Neural cell (in vitro differentiated cells): ENCODE measurements at regions not wholly inside any gene's neighbourhood (a gene's known extent, or its start where the extent isn't known, plus 50 kb on each side); places are given as distances from the start of the nearest gene placed in this dataset.

Experiments used
- H2AFZ ChIP-seq: fragments of 200-600, 300-800 bp; sonication (generic), shearing (Covaris generic); 2 replicates; pipeline ENCODE4 v1.6.0; 2014; ENCODE audit warnings: low read depth, mild to moderate bottlenecking, antibody characterized with exemption, low read length, moderate library complexity
- H3F3A ChIP-seq: fragments of 200-600 bp; shearing (Covaris generic); 2 replicates; pipeline ENCODE4 v1.6.1; 2016; ENCODE audit warnings: mild to moderate bottlenecking, moderate library complexity, mixed read lengths, antibody characterized with exemption, low read length; ENCODE audit not compliant: insufficient read depth, poor library complexity, severe bottlenecking
- H3K27ac ChIP-seq: fragments of 200-600, 300-800 bp; sonication (generic), shearing (Covaris generic); 2 replicates; pipeline ENCODE4 v1.5.1; 2014; ENCODE audit warnings: mild to moderate bottlenecking, low read length, moderate library complexity
- H3K27me3 ChIP-seq: fragments of 300-800, 200-600 bp; sonication (generic), shearing (Covaris generic); 2 replicates; pipeline ENCODE4 v1.6.0; 2014; ENCODE audit warnings: mild to moderate bottlenecking, low read depth, low read length, moderate library complexity; ENCODE audit not compliant: insufficient read depth
- H3K36me3 ChIP-seq: fragments of 300-800, 200-600 bp; sonication (generic), shearing (Covaris generic); 2 replicates; pipeline ENCODE4 v1.5.1; 2014; ENCODE audit warnings: mild to moderate bottlenecking, antibody characterized with exemption, low read length, moderate library complexity; ENCODE audit not compliant: insufficient read depth
- H3K4me2 ChIP-seq: fragments of 300-800, 200-600 bp; sonication (generic), shearing (Covaris generic); 2 replicates; pipeline ENCODE4 v1.6.0; 2014; ENCODE audit warnings: mild to moderate bottlenecking, low read length
- H3K4me3 ChIP-seq: fragments of 300-800, 200-600 bp; sonication (generic), shearing (Covaris generic); 2 replicates; pipeline ENCODE4 v1.5.1; 2014; ENCODE audit warnings: mild to moderate bottlenecking, low read length, moderate library complexity
- H3K79me2 ChIP-seq: fragments of 200-600 bp; shearing (Covaris generic); replicated peaks from 2 replicates; pipeline ENCODE4 v1.6.0; 2014; ENCODE audit warnings: mild to moderate bottlenecking, low read length, moderate library complexity; ENCODE audit not compliant: insufficient read depth
- H3K9ac ChIP-seq: fragments of 300-800, 200-600 bp; sonication (generic), shearing (Covaris generic); 2 replicates; pipeline ENCODE4 v1.6.1; 2016; ENCODE audit warnings: mild to moderate bottlenecking, low read length, mixed read lengths
- H3K9me2 ChIP-seq: fragments of 200-600 bp; shearing (Covaris generic); 2 replicates; pipeline ENCODE4 v1.6.1; 2016; ENCODE audit warnings: mild to moderate bottlenecking, low read length, mixed read lengths; ENCODE audit not compliant: insufficient read depth
- H3K9me3 ChIP-seq: fragments of 200-600, 300-800 bp; sonication (generic), shearing (Covaris generic); 2 replicates; pipeline ENCODE4 v1.6.1; 2016; ENCODE audit warnings: mild to moderate bottlenecking, mixed run types, low read length, moderate library complexity, mixed read lengths
- H4K20me1 ChIP-seq: fragments of 200-600 bp; shearing (Covaris generic); 2 replicates; pipeline ENCODE4 v1.6.1; 2016; ENCODE audit warnings: mild to moderate bottlenecking, mixed run types; ENCODE audit not compliant: insufficient read depth
- CTCF ChIP-seq: fragments of 450-650 bp; IDR thresholded peaks from 2 replicates; pipeline ENCODE4 v1.5.1; 2014; ENCODE audit warnings: antibody characterized with exemption, mild to moderate bottlenecking, moderate library complexity; ENCODE audit not compliant: poor library complexity, severe bottlenecking
- EP300 ChIP-seq: fragments of 450-650 bp; conservative IDR thresholded peaks from 2 replicates; pipeline ENCODE4 v1.6.1; 2014; ENCODE audit warnings: antibody characterized with exemption, mild to moderate bottlenecking, moderate library complexity; ENCODE audit not compliant: poor library complexity, severe bottlenecking
- EZH2 ChIP-seq: fragments of 200-600, 300-800 bp; shearing (Covaris generic), sonication (generic); IDR thresholded peaks from 2 replicates; pipeline ENCODE4 v1.6.1; 2014; ENCODE audit warnings: antibody characterized with exemption, low read length, borderline replicate concordance, mild to moderate bottlenecking; ENCODE audit not compliant: insufficient read depth, poor library complexity, severe bottlenecking
- MXI1 ChIP-seq: fragments of 450-650 bp; conservative IDR thresholded peaks from 2 replicates; pipeline ENCODE4 v1.6.1; 2014; ENCODE audit warnings: antibody characterized with exemption, mild to moderate bottlenecking; ENCODE audit not compliant: poor library complexity, severe bottlenecking
- POLR2AphosphoS5 ChIP-seq: IDR thresholded peaks from 2 replicates; pipeline ENCODE4 v1.6.1; 2012
- RAD21 ChIP-seq: fragments of 450-650 bp; conservative IDR thresholded peaks from 2 replicates; pipeline ENCODE4 v1.6.1; 2014; ENCODE audit warnings: antibody characterized with exemption, mild to moderate bottlenecking, moderate library complexity
- REST ChIP-seq: IDR thresholded peaks from 2 replicates; pipeline ENCODE4 v1.6.1; 2012; ENCODE audit warnings: borderline replicate concordance
- SMC3 ChIP-seq: fragments of 450-650 bp; conservative IDR thresholded peaks from 2 replicates; pipeline ENCODE4 v1.6.1; 2014; ENCODE audit warnings: antibody characterized with exemption, mild to moderate bottlenecking, moderate library complexity; ENCODE audit not compliant: poor library complexity
- TAF1 ChIP-seq: IDR thresholded peaks from 2 replicates; pipeline ENCODE4 v1.6.1; 2012; ENCODE audit warnings: low read depth

GRCh38 chr12:92370828-92371227, 225.2 kb upstream of the BTG1 start:
- TF ChIP-seq CTCF (no peak), TAF1 (no peak), MXI1 (no peak), EZH2 (no peak), RAD21 (no peak), POLR2AphosphoS5 (no peak)
- H3K27ac ChIP-seq, result no peak overlapping the region

DNA sequence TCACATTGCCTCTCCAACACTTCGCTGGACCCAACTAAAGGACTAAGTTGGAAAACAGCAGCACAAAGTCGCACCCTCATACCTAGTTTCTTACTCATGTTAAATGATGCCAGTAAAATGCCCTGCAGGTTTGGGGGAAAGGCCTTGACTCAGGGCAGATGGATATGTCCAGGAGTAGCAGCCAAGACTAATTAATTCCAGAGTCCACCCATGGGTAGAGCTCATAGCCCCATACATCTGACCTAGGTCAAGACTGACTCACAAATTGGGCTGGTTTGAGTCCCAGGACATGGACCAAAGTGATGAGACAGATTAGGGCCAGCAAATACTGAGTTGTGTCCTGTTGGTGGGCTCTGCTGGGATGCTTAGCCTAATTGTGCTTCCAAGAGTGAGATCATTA, 224.0 kb upstream of the BTG1 start:
- TF ChIP-seq RAD21, result no peak
- TF ChIP-seq EZH2, result no peak
- TF ChIP-seq REST, result no peak
- no peak for TF ChIP-seq TAF1
- TF ChIP-seq EP300, result no peak
- no peak for TF ChIP-seq POLR2AphosphoS5
- no peak for TF ChIP-seq CTCF
- no peak for TF ChIP-seq MXI1
- TF ChIP-seq SMC3, result no peak
- H3K9ac ChIP-seq, result no peak overlapping the region
- H3K4me3 ChIP-seq, result no peak overlapping the region
- no peak overlapping the region for H3K4me2 ChIP-seq
- H3K9me3 ChIP-seq, result no peaks in the 10 kb centered on the region
- H3K36me3 ChIP-seq, result no peaks in the 10 kb centered on the region
- no peaks in the 10 kb centered on the region for H3K79me2 ChIP-seq
- H3F3A ChIP-seq, result no peaks in the 10 kb centered on the region
- H2AFZ ChIP-seq, result no peak overlapping the region
- no peaks in the 10 kb centered on the region for H4K20me1 ChIP-seq
- H3K9me2 ChIP-seq, result no peaks in the 10 kb centered on the region
- no peak overlapping the region for H3K27ac ChIP-seq
- no peaks in the 10 kb centered on the region for H3K27me3 ChIP-seq

More at GRCh38 chr12:92370828-92371227, 225.2 kb upstream of the BTG1 start:
- Histone ChIP-seq H3F3A (no peaks in the 10 kb centered on the region), H4K20me1 (no peaks in the 10 kb centered on the region), H3K4me2 (no peak overlapping the region), H3K27me3 (no peaks in the 10 kb centered on the region), H3K9me3 (no peaks in the 10 kb centered on the region), H3K9me2 (no peaks in the 10 kb centered on the region), H2AFZ (no peak overlapping the region), H3K36me3 (no peaks in the 10 kb centered on the region), H3K4me3 (no peak overlapping the region), H3K79me2 (no peaks in the 10 kb centered on the region), H3K9ac (no peak overlapping the region)
